ENCODE measurements at regions not wholly inside any gene's neighbourhood (a gene's known extent, or its start where the extent isn't known, plus 50 kb on each side); places are given as distances from the start of the nearest gene placed in this dataset.

DNA sequence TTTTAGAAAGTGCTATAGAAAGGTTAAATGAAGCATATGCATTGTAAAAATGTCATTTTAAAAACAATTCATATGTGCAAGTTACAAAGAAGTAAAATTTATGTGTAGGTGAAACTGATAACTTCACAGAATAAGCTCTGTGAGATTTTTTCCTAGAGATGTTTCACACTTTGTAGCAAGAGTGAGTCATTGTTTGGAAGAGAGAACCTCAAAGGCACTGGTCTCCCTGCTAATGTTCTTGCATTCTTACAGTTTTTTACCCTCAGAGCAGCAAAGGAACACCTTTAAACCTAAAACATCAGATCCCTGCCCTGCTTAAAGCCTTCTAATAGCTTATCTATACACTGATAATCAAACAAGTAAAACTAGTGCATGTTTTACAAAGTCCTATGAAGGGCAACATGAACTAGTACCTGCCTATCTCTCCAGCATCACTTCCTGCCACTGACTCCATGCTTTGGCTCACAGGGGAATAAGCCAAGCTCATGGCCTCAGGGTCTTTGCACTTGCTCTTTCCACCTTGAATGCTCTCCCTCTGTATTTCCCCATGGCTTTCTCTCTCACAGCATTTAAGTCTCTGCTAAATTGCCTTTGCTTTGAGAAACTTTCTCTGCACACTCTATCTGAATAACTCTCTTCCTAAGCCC is 997.0 kb downstream of the GATA3 start:
- TF ChIP-seq YY1 (IDR thresholded peaks at IDR 0.05; ENCODE audit: insufficient read depth, insufficient read length) (no peak), SUZ12 (IDR thresholded peaks at IDR 0.05; ENCODE audit: extremely low read depth, insufficient read depth, insufficient read length) (no peak), ZNF274 (IDR thresholded peaks at IDR 0.05; ENCODE audit: low read depth, low read length) (no peak)
